ENCODE measurements at regions not wholly inside any gene's neighbourhood (a gene's known extent, or its start where the extent isn't known, plus 50 kb on each side); places are given as distances from the start of the nearest gene placed in this dataset.
"Not testable (repeated sequence)": the region's sequence is repeated elsewhere in the genome, so short reads cannot be mapped to it uniquely, and the experiment has no call there.

DNA sequence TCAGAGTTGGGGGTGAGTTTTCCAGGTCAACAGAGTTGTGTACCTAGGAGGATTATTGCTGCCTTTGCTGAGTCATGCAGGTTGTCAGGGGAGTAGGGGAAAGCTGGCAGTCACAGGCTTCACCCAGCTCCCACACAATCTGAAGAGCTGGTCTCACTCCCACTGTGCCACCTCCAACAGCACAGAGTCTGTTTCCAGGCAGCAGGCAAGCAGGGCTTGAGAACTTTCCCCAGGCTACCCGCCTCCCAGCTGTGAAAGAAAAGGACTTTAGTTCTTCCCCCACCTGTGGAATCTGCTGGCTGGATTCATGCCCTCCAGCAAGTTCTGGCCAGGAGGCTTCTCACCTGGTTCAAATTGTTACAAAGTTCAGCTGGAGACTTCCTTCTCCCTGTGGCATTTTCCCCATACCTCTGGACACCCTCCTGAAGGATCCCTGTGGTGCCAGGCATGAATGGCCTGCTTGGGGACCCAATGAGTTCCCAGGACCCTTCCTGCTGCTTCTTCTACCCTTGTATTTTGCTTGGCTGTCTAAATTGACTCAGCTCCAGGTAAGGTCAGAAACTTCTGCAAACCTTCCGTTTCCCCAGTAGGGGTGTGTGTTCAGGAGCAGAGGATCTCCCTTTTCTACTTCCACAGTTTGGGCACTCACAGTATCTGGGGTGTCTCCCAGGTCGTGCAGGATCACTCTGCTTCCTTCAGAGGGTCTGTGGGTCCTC, 378.1 kb upstream of the MAN1A1 start:
- no peak overlapping the region for H3K4me3 ChIP-seq
- H3K27ac ChIP-seq = no peak overlapping the region

DNA sequence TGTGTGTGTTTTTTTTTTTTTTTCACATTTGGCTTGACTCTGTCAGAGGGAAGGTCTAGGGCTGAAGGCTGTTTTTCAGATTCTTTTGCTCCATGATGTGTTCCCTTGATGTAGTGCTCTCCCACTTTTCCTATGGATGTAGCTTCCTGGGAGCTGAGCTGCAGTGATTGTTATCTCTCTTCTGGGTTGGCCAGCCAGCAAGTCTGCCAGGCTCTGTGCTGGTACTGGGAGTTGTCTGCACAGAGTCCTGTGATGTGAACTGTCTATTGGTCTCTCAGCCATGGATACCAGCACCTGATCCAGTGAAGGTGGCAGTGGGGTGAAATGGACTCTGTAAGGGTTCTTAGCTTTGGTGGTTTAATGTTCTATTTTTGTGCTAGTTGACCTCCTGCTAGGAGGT, 377.4 kb upstream of the MAN1A1 start:
- not testable (repeated sequence) for H3K27ac ChIP-seq, H3K4me3 ChIP-seq

DNA sequence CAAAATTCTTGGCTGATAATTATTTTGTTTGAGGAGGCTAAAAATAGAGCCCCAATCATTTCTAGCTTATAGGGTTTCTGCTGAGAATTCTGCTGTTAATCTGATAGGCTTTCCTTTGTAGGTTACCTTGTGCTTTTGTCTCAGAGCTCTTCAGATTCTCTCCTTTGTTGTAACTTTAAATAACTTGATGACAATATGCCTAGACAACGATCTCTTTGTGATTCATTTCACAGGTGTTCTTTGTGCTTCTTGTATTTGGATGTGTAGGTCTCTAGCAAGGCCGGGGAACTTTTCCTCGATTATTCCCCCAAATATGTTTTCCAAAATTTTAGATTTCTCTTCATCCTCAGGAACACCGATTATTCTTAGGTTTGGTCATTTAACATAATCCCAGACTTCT, 376.5 kb upstream of the MAN1A1 start:
- Histone ChIP-seq H3K4me3 (no peak overlapping the region), H3K27ac (no peak overlapping the region)

DNA sequence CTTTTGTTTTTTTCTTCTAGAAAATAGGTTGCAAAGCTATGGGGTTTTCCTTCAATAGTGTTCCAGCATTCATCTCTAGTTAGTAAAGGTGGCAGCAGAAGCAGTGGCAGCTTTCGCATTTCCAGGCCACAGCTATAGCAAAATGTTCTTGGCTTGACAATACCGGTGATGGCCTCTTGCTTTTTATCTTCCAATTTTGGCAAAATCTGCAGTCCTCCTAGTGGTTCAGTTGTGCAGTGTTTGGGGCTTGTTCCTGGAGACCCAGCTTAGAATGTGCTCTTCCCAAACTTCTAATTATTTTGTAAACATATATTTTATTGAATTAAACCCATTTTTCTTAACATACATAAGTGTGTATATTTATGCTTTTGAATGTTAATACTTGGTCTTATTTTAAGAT, 370.6 kb upstream of the MAN1A1 start:
- no peak overlapping the region for H3K4me3 ChIP-seq
- no peak overlapping the region for H3K27ac ChIP-seq

DNA sequence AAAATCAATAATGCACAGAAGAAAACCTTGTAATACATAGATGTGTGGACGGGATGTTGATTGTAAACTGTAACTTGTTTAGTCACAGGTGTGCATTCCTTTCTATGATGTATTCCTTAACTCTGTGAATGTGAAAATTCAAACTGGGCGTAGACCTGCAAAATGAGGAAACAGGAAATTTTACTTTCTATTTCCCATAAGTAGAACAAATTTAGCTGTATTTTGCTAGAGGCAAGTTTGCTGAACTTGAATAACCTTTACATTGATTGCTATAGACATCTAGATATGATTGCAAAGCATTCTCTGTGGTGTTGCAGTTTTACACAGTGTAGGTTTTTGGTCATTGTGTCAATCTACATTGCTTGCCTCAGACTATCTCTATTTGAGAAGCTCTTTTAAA, 368.4 kb upstream of the MAN1A1 start:
- no peak overlapping the region for H3K27ac ChIP-seq
- H3K4me3 ChIP-seq = no peak overlapping the region

DNA sequence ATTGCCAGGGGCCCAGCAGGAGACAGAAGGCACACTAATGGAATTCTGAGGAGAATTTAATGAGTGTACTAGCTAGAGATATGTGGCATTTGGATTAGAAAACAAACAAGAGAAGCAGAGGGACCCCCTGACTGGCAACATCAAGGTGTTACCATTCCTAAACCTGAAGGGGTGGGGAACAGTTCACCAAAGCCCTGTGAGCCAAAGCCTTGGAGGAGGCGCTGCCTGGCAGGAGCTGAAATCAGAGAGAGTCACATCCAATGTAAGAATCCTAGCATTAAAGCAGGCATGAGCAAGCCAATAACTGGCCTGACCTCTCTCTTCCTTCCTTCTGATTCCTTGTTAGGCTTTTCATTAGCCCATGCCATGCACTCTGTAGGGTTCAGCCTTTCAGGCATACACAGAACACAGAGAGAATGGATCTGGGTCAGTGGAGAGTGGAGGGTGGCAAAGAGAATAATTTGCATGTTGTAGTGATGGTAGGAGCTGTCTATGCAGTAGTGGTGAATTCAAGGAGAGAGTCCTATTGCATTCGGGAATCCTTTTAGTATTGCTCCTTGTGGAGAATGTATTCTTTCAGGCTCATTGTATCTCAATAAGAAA, 367.2 kb upstream of the MAN1A1 start:
- Histone ChIP-seq H3K4me3 (no peak overlapping the region), H3K27ac (no peak overlapping the region)

DNA sequence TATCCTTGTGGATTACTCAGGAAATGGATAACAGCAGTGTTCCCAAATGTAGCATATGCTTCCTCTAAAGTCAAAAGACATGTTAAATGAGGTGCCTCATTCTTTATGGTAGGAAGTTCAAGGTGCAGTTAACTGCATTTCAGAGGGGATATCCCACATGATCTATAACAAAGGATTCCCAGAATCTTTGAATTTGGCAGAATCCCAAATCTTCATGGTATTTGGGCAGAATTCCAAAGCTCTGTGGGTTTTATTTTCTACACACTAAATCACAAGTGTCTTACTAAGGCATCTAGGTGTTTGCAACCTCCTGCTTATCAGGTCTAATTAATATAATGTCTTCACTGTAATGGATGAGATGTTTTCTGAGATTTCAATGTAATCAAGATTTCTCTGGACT, 364.3 kb upstream of the MAN1A1 start:
- H3K27ac ChIP-seq = no peak overlapping the region
- H3K4me3 ChIP-seq = no peak overlapping the region

DNA sequence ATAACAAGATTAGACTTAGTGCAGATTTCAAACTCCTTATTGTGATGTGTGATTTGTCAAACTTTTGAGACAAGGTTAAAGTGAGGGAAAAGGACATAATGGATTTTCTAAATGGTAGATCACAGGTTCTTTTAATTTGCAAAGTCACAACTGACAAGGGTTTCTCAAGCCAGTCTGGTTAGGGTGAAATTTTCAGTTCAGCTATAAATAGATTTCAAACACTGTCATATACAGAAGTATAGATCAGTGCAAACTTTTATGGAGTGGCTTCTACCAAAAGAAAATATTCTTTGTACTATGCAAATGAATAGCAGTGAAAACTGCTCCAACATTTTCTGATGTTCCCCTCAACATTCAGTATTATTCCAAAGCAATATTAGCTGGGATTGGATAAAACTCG, 337.1 kb upstream of the MAN1A1 start:
- Histone ChIP-seq H3K27ac (no peak overlapping the region), H3K4me3 (no peak overlapping the region)

DNA sequence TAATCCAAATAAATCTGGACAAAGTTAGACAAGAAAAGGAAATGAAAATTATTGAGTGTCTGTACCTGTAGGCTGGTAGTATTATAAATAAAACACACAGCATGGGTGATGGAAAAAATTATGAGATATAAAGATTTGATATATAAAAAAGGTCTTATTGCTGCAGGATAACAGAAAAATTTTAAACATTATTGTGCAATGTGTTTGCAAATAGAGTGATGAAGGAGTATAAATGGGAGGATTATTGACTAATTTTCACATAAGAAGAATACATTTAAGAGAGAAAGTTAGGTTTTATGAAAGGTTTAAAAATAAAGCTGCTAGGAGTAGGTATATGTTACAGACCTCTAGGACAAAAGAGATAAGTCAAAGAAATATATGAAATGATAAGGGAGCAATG, 336.7 kb upstream of the MAN1A1 start:
- H3K4me3 ChIP-seq = no peak overlapping the region
- no peak overlapping the region for H3K27ac ChIP-seq

DNA sequence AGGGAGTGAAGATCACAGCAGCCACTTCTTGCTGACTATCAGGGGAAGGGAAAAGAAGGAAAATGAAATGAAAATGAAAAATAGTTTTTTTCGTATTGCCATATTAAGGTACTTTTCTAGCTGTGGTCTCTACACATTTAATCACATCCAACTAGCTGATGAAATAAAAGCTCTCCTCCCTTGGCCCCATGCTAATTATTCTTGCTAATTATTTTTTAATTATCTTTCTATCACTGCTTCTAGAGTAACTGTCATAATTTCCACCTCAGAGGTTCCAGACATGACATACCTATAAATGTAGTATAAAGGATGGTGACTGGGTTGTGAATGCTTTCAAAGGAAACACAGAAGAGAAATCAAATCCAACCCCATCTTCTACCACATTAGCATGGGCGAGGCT, 334.1 kb upstream of the MAN1A1 start:
- Histone ChIP-seq H3K27ac (no peak overlapping the region), H3K4me3 (no peak overlapping the region)

DNA sequence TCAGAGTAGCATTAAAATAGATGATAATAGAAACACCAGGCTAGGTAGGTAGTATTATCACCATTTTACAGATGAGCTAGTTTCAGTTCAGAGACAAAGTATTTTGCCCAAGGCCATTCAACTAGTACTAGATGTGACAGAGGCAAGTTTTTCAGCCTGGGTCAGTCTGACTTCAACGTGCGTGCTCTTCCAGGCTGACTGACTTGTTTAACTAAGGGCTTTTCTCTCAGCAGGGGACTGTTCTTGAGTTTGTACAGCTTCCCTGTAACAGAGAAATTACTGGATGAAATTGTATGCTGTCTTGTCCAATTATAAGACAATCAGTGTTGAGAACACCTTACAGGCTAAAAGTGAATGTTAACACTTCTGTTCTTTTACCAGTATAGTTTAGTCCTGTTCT, 333.5 kb upstream of the MAN1A1 start:
- no peak overlapping the region for H3K27ac ChIP-seq
- no peak overlapping the region for H3K4me3 ChIP-seq

DNA sequence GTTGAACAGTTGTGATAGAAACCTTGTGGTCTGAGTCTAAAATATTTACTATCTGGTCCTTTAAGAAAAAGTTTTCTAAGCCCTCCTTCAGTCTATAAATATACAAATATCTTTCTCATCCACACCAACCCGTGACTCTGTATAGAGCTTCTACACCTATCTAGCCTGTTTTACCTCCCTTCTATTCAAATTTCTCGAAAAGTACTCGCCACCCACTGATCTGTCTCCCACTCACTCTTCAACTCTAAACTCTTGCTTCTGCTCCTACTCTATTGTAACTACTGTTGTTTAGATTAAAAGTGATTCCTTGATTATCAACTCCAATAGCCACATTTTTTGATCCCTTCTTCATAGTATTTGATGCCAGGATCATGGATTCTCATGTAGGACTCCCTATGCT, 329.4 kb upstream of the MAN1A1 start:
- Histone ChIP-seq H3K4me3 (no peak overlapping the region), H3K27ac (no peak overlapping the region)

DNA sequence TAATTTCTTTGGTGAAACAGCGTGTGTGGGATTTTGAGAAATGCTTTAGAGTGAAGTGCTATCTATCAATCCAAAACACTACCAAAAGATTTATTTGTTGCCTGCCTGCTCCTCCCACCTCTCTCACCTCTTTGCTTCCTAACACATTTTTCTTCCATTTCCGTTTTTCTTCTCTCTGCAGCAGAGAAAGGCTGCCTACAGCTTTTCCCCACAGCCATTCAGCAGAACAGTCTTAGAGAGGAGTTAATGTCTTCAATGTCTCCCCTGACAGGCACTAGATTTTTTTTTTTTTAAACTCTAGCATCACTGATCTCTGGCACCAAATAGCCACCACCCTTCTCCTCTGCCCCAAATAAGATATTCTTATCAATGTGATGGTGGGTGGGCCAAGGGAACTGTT, 327.8 kb upstream of the MAN1A1 start:
- no peak overlapping the region for H3K27ac ChIP-seq
- no peak overlapping the region for H3K4me3 ChIP-seq

DNA sequence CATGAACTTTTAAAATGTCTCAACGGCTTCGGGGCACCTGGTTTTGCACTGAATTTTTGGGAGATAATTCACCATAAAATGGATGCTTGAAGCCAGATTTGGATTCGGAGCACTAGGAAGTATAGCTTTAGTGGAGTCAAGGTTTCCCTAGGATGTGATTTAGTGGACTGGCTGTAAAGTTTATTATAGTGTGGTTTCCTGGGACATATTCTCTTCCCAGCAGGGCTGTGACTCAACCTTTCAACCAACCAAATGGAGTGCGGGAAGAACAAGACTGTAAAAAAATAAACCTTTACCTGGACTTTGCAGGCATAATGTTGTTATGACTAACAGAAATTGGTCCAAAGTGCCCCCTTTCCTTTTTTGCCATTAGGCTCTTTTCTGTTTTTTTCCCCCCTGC, 327.4 kb upstream of the MAN1A1 start:
- no peak overlapping the region for H3K4me3 ChIP-seq
- H3K27ac ChIP-seq = no peak overlapping the region

DNA sequence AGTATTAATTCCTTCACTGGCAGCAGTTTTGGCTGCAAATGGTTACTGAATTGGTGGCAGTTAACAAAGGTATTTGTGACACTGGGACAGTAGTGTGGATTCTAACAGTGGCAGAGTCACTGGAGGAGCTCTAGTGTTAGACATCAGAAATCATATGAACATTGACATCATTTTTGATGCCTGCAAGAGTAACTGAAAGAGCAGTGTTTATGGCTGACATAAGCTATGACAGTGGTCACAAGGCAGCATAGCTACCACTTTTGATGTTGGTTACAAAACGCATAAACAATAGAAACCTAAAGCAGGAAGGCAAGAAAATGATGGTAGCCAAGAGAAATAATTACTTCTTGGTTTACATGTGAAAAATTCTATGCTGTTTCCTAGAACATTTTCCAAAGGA, 326.7 kb upstream of the MAN1A1 start:
- H3K27ac ChIP-seq = no peak overlapping the region
- H3K4me3 ChIP-seq = no peak overlapping the region

DNA sequence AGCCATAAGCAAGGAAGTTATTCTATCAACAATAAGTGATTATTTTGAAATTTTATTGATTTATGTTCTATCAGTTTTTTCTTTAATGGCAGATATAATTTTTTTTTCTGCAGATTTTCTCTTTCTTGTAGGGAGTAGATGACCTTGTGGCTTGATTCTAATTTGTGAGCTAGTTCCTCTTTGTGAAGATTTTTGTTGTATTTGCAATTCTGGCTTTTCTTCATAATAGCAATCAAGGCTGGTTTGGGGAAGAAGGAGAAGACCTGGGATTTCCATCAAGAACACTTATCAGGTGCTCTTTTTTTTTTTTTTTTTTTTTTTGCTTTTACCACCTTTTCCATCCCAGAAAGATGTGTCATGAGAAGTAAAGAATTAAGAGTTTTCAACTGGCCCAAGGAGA, 324.2 kb upstream of the MAN1A1 start:
- Histone ChIP-seq H3K4me3 (no peak overlapping the region), H3K27ac (no peak overlapping the region)

DNA sequence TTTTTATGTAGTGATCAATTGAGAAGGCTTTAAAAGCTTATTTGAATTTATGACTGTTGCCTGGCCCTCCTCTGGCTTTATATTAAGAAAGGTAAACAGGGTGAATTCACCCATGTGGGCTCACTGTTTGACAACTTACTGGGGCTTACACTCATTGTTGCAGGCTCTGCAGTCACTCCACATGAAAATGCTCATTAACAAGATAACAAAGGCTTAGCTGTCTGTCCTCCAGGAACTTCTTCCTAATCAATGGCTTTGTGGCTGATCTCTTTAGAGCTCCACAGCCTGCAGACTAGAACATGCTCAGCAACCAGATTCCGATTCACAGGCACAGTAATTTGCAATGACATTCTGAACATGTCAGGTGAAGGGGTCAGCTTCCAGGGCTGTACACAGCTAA, 323.2 kb upstream of the MAN1A1 start:
- Histone ChIP-seq H3K4me3 (no peak overlapping the region), H3K27ac (no peak overlapping the region)

DNA sequence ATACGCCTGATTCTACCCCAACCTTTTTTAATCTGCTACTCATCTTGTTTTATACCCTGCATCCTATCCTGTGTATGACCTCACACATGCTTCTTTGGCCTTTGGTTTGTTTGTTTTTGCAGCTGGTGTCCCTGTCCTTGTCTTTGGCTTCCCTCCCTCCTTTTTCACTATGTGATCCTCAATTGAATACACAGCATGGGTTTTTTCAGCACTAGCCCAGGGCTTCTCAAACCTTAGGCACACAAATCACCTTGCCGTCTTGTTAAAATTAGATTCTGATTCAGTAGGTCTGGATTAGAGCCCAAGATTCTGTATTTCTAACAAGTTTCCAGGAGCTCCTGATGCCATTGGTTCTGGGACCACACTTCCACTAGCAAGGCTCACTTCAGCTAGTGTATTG, 321.5 kb upstream of the MAN1A1 start:
- Histone ChIP-seq H3K4me3 (no peak overlapping the region), H3K27ac (no peak overlapping the region)

DNA sequence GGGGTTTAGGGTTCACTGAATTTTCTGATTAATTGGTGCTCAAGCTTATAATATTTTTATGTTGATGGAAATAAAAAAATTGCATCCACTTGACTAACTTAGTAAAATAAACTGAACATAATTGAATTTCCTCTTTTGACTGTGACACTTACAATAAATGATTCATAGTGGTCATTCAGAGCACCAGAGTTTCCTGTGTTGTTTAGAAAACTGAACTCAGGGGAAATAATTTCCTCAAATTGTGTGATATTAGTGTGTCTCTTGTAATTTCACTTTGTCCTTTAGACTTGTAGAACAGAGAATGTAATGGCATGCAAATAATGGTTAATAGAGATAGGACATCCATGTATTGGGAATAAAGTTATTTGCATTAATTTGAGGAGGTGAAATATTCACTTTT, 319.7 kb upstream of the MAN1A1 start:
- Histone ChIP-seq H3K27ac (peak overlapping the region in 1 of 21 experiments; percentile 17), H3K4me3 (no peak overlapping the region)

DNA sequence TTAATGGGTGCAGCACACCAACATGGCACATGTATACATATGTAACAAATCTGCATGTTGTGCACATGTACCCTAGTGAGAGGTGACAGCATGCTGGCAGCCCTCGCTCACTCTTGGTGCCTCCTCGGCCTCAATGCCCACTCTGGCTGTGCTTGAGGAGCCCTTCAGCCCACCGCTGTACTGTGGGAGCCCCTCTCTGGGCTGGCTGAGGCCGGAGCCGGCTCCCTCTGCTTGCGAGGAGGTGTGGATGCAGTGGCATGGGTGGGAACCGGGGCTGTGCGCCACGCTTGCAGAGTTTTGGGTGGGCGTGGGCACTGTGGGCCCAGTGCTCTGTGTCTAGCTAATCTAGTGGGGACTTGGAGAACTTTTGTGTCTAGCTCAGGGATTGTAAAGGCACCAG, 315.9 kb upstream of the MAN1A1 start:
- H3K4me3 ChIP-seq, H3K27ac ChIP-seq: not testable (repeated sequence)

DNA sequence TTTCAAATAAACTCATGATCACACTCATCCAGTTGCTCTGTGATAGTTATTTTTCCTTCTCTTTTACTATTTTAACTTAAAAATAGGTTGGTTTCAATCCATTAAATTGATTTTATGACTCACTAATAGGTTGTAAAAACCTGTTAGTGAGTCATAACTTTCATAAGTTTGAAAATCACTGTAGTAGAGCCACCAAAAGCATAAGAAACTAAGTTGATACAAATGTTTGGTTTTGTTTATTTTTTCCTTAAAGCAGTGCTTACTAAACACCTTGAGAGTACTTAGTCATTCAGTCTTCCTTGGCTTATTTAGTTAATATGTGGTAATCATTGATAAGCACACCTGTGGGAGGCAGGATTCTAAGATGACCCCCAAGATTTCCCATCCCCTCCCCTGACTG, 312.1 kb upstream of the MAN1A1 start:
- no peak overlapping the region for H3K27ac ChIP-seq
- no peak overlapping the region for H3K4me3 ChIP-seq

DNA sequence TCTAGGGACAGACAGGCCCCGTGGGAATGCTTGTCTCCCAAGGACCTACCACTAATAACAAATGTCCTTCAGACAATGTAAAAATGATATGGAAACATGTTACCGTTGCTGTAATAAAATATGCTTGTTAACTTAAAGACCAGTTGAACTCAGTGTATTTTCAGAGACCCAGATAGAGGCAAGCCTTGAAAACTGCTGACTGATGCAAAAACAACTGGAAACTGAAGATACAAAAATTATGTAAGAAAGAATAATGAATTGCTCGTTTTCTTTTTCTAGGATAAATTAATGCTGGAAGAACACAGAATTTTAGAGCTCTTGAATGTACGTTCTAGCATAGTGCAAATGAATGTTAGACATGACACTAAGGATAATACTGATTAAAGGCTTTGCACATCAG, 311.5 kb upstream of the MAN1A1 start:
- H3K27ac ChIP-seq = no peak overlapping the region
- no peak overlapping the region for H3K4me3 ChIP-seq
